Activated CD4-positive, alpha-beta T cell treated with anti-CD3 and anti-CD28 coated beads, Interleukin-10, Interleukin-2, amounts not matched to agents 100 ng/mL and 50 ng/mL, durations not matched to agents 16 hours and 8 hours (primary cell): ENCODE measurements at regions not wholly inside any gene's neighbourhood (a gene's known extent, or its start where the extent isn't known, plus 50 kb on each side); places are given as distances from the start of the nearest gene placed in this dataset.

Experiments used
- DNase-seq: peaks from one replicate; pipeline ENCODE4 v3.0.0-alpha.2; 2020

DNA sequence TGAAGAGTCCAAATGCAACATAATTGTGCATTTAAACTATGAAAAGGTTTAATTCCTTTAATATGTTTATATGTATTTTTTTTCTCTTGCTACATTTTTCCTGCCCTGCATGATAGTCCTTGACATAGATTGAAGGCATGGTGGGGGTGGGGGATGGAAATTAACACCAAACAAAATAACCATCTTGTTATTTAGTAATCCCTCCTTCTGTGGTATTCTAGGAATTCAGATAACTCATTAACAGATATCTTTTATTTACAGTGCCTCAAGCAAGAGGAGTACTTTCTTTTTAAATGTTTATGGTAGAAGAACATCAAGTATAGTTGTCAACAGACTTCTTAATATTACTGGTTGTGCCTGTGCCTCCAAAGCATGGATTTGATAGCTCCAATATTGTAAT, 337.6 kb upstream of the SEMA3A start:
- DNase-seq = no peak

- DNase-seq = no peak
Observed at GRCh38 chr7:84529480-84530205, 335.1 kb upstream of the SEMA3A start.

GRCh38 chr7:84528756-84529479, 334.3 kb upstream of the SEMA3A start:
- DNase-seq = no peak

GRCh38 chr7:84524714-84525694, 330.4 kb upstream of the SEMA3A start:
- DNase-seq = no peak

- DNase-seq = no peak
Observed at GRCh38 chr7:84513061-84513460, 318.5 kb upstream of the SEMA3A start.

GRCh38 chr7:84512055-84512454, 317.5 kb upstream of the SEMA3A start:
- no peak for DNase-seq

DNA sequence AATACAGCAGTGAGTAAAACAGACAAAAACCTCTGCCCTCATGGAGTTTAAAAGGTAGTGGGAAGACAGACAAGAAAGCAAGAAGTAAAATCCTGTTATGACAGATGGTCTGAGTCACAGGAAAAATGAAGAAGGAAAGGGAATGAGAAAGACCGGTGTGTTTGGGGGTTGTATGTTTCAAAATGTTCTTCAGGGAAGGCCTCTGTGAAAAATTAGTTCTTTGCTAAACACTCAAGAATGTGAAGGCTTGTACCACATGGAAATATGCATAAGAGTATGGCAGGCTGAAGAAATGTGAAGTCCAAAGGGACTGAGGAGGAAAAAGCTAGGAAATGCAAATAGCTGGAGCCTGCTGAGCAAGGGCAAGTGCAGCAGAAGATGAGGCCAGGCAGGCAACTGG, 315.9 kb upstream of the SEMA3A start:
- no peak for DNase-seq

GRCh38 chr7:84509522-84509921, 314.9 kb upstream of the SEMA3A start:
- no peak for DNase-seq

GRCh38 chr7:84508606-84509005, 314.0 kb upstream of the SEMA3A start:
- no peak for DNase-seq

- DNase-seq = no peak
Observed at GRCh38 chr7:84507529-84507928, 312.9 kb upstream of the SEMA3A start.

- DNase-seq = no peak
Observed at GRCh38 chr7:84506151-84506550, 311.6 kb upstream of the SEMA3A start.

GRCh38 chr7:84502239-84502638, 307.6 kb upstream of the SEMA3A start:
- no peak for DNase-seq

- DNase-seq = no peak
Observed at GRCh38 chr7:84497873-84498272, 303.3 kb upstream of the SEMA3A start.

DNA sequence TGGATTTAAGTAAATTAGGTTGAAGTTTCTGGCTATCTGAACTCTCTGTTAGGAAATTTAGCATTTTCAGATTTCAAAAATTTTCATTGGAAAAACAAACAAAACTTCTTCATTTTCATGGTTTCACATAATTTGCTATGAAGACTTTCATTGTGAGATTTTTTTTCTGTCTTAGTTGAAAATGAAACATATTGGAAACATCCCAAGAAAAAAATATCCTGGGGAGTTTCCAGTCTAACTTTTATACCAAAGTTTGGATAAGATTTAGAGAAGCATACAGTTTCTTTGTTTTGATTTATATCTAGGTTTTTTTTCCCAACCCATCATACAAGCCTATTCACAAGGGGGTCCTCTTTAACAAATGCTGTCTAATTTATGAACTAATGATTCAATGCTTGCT, 300.5 kb upstream of the SEMA3A start:
- DNase-seq = no peak

DNA sequence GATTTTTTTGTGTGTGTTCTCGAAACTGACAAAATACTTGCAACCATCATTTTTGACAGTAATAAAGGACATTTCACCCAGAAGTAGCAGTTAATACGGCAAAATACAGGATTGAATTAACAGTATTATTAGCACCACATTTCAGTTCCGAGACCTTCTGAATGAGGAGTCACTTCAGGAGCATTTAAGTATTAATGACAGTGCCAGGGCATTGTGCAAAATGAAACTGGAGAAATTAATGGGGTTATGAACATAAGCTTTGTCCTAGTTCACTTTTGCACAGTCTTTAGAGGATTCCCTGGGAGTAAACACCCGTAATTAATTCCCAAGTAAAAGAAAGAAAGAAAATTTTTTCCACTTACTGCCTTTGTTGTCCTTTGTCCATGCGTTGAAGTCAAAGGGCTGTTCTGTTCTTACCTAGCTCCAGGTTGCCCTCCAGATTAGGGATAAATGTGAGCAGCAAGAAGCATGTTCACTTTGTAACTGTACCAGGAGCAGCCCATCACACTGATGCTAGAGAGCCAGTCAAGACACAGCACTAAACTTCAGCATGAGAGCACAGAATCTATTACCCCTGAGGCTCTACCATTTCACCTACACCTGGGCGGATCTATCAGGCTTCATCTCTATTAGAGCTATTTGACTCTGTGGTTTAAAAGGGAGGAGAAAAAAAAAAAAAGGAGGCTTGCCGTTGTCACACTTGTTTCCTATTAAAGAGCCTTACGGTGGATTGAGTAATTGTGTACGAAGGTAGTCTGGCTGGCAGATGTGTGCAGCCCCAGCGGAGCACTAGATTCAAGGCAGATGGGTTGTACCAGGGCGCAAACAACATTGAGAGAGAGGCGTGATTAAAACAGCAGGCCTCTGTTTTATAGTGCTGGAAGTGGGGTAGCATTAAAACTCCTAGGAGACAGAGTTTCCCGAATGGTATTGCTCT, 297.8 kb upstream of the SEMA3A start:
- DNase-seq = no peak

- no peak for DNase-seq
Observed at GRCh38 chr7:84490661-84491060, 296.1 kb upstream of the SEMA3A start.

DNA sequence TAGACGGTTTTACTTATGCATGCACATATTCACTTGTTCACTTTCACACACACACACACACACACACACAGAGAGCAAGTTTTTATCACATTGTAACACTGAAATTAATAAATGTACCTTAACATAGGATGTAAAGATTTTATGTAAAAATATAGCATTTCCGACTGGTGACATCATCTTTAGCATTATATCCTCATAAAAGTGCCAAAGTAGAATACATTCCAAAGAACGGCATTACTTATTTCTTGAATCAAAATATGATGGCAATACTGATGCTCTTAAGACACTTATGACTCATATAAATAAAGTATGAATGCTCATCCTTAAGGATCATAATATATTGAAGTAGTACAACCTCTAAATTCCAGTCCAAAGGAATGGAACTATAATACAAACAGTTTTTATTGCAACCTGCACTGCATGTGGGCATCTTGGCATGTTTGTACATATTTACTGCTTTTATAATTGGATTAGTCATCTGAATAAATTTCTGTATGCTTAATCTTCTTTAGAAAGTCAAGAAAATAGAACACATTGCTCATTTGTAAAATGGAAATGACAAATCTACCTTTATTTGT, 290.0 kb upstream of the SEMA3A start:
- DNase-seq = no peak

GRCh38 chr7:84482476-84482875, 287.9 kb upstream of the SEMA3A start:
- DNase-seq = no peak

GRCh38 chr7:84479059-84479458, 284.5 kb upstream of the SEMA3A start:
- no peak for DNase-seq

DNA sequence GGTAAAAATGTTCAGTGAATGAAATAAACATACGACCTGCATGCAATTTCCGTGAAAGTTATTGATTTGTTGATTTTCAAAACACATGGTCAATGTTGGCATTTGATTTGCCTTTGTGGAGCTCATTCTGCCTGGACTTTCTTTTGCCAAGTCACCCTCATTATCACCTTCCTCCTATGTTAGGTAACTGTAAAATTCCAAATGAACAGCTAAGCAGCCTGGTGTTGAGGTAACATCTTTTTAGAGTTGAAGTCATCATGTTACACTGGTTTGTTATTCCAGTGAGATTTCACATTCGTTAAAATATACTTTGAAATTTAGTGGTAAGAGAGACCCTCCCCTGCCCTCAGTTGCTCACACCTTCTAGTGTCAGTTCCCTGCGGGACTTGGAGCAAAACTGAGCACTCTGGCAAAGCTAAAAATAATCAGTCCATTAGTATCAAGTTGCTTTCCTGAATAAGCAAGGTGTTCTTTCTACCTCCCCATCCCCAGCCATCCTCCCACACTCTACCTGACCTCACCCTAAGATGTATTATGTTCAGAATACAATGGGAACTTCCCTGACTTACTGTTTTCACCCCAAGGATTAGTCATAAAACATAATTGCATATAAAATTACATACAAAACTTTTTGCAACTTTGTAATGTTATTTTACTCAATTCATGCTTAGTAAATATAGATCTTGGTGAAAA, 283.3 kb upstream of the SEMA3A start:
- no peak for DNase-seq

DNA sequence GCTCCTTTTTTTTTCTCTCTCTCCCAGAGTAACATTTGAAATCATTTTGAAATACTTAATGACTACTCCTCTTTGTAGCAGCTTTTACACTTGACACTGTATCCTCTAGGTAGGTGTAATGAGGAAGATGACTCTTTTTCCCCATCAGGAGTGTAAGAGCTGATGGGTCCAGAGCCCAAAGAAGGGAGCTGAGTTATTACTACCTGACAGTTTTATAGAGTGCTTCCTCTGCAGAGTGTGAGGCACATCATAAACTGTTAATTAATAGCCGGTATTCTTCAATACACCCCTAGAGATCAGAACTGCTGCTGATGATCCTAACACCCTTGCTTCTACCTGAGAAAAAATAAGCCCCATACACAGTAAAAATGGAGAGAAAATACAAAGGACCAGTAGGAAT, 279.8 kb upstream of the SEMA3A start:
- DNase-seq = no peak
